ENCODE measurements at regions not wholly inside any gene's neighbourhood (a gene's known extent, or its start where the extent isn't known, plus 50 kb on each side); places are given as distances from the start of the nearest gene placed in this dataset.

GRCh38 chr1:58249388-58249736 lies 297.2 kb downstream of the OMA1 start:
- no peak for DNase-seq (ENCODE audit: low spot score)
- TF ChIP-seq CTCF (IDR thresholded peaks at IDR 0.05; ENCODE audit: extremely low read depth, missing control alignments) = no peak

GRCh38 chr1:58248791-58249190 lies 297.7 kb downstream of the OMA1 start:
- no peak for TF ChIP-seq CTCF (IDR thresholded peaks at IDR 0.05; ENCODE audit: extremely low read depth, missing control alignments)
- DNase-seq (ENCODE audit: low spot score) = no peak

GRCh38 chr1:58248072-58248471 lies 298.5 kb downstream of the OMA1 start:
- TF ChIP-seq CTCF (IDR thresholded peaks at IDR 0.05; ENCODE audit: extremely low read depth, missing control alignments) = no peak
- DNase-seq (ENCODE audit: low spot score) = no peak

- no peak for TF ChIP-seq CTCF (IDR thresholded peaks at IDR 0.05; ENCODE audit: extremely low read depth, missing control alignments)
- no peak for DNase-seq (ENCODE audit: low spot score)
These were observed 300.0 kb downstream of the OMA1 start for GRCh38 chr1:58246549-58246948.

DNA sequence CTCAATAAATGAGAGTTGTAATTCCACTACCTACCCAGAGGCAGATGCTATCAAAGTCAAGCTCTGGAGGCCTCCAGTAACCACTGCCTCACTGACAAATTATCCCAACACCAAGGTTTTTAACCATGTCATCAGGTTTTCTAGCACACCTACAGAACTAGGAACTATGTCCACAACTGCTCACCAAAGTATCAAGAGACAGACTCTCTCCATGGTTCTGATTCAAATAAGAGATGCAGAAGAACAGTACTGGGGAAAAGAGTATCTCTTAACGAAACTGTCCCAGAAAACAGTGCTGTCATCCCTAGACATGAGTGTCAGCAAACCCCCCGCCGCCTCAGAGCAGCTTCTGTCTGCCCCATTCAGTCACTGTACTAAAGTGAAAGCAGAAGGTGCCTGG lies 301.7 kb downstream of the OMA1 start:
- no peak for DNase-seq (ENCODE audit: low spot score)
- no peak for TF ChIP-seq CTCF (IDR thresholded peaks at IDR 0.05; ENCODE audit: extremely low read depth, missing control alignments)

DNA sequence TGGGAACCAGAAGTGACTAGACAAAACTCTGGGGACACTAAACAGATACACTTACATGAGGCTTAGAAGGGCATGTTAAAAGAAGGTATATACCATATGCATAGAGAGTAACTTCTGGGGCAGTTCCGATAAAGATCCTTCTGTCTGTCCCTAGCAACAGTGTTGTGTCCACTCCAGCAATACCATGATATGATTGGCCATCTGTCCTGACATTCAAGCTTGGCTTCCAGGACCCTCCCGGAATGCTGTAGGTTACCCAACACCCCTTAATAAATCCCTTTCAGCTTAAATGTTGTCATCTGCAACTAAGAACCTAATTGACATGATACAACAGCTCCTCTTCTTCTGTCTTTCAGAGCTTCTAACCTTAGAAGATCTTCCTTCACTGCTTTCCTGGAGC lies 307.7 kb downstream of the OMA1 start:
- no peak for DNase-seq (ENCODE audit: low spot score)
- no peak for TF ChIP-seq CTCF (IDR thresholded peaks at IDR 0.05; ENCODE audit: extremely low read depth, missing control alignments)

GRCh38 chr1:58233729-58234128 lies 312.8 kb downstream of the OMA1 start:
- DNase-seq (ENCODE audit: low spot score) = no peak
- no peak for TF ChIP-seq CTCF (IDR thresholded peaks at IDR 0.05; ENCODE audit: extremely low read depth, missing control alignments)
